Activated CD4-positive, alpha-beta T cell treated with anti-CD3 and anti-CD28 coated beads for 36 hours (primary cell): ENCODE measurements at regions not wholly inside any gene's neighbourhood (a gene's known extent, or its start where the extent isn't known, plus 50 kb on each side); places are given as distances from the start of the nearest gene placed in this dataset.

Experiments used
- ATAC-seq: fragments of 200-7000 bp; cut with Tn5 transposase; one replicate; pipeline ENCODE4 v1.10.0; 2021; ENCODE audit warnings: mild to moderate bottlenecking, moderate library complexity
- CTCF ChIA-PET: fragments of 350-600 bp; sonication (Branson Sonifier 250); formaldehyde crosslinking; loops from one replicate; lab custom pipeline; 2021; ENCODE audit warnings: antibody characterized with exemption; lab: Charles Lee
- POLR2A ChIA-PET: fragments of 350-600 bp; sonication (Branson Sonifier 250); formaldehyde crosslinking; loops from one replicate; lab custom pipeline; 2021; ENCODE audit warnings: antibody characterized with exemption, inconsistent platforms; lab: Charles Lee
- DNase-seq: peaks from one replicate; pipeline ENCODE4 v3.0.0-alpha.2; 2020
- H3K27ac Mint-ChIP-seq: one replicate; pipeline ENCODE4 v1.8.0; 2021; ENCODE audit warnings: mixed read lengths
- H3K27me3 Mint-ChIP-seq: one replicate; pipeline ENCODE4 v1.8.0; 2021; ENCODE audit warnings: mixed read lengths
- H3K36me3 Mint-ChIP-seq: one replicate; pipeline ENCODE4 v1.8.0; 2021; ENCODE audit warnings: low read depth, mixed read lengths
- H3K4me1 Mint-ChIP-seq: one replicate; pipeline ENCODE4 v1.8.0; 2021; ENCODE audit warnings: mixed read lengths
- H3K4me3 Mint-ChIP-seq: one replicate; pipeline ENCODE4 v1.8.0; 2021; ENCODE audit warnings: mild to moderate bottlenecking, moderate library complexity, mixed read lengths
- H3K9me3 Mint-ChIP-seq: one replicate; pipeline ENCODE4 v1.8.0; 2021; ENCODE audit warnings: low read depth, mixed read lengths
- intact Hi-C, 2 experiments: fragments of 100-400 bp; cut with DNase I in 1 of 2; cut with micrococcal nuclease in 1 of 2; formaldehyde crosslinking; loops; one replicate each; pipeline versions ENCODE4 v1.14.2 to v1.15.1; 2022 to 2024; cut with DNase I, micrococcal nuclease

DNA sequence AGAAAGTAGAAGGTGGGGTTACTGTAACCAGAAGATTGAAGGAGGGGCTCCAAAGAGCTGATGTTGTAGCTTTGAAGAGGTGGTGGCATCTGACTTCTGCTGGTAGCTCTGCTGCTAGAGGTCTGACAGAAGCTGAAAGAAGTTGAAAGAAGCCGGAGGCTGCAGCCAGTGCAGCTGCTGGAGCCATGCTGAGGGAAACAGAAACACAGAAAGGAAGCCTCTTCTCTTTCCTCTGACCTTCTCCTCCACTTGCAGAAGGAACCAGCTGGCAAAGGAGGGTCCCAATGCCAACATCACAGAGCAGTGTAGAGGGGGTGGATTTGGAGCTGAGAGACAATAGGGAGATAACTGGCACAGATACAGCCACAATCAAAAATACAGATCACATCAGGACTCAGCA, 89.3 kb upstream of the HHIP start:
- ChIA-PET POLR2A (no interaction called here), CTCF (no interaction called here)
- Mint-ChIP-seq H3K4me1 (no peaks in the 10 kb centered on the region), H3K36me3 (no peaks in the 10 kb centered on the region), H3K4me3 (no peak overlapping the region), H3K27ac (no peak overlapping the region), H3K9me3 (no peaks in the 10 kb centered on the region), H3K27me3 (no peaks in the 10 kb centered on the region)
- intact Hi-C loops, result no loop called here
- no peak for ATAC-seq
- no peak for DNase-seq

DNA sequence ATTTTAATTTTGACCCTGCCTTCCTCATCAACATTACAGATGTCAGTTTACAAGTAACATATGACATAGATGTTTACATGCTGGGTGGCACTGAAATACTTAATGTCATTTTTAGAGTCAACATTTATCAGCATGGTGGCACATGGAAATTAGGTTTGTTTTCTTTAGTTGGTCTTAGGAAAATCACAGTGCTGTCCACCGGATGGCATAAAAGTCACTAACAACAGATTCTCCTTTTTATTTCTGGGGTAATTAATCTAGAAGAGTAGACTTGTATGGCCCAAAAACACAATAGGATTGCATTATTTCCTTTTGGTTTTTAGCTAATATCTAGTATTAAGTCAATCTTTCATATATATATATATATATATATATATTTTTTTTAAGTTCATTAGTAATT, 88.6 kb upstream of the HHIP start:
- intact Hi-C loops, result no loop called here
- Mint-ChIP-seq H3K36me3 (no peaks in the 10 kb centered on the region), H3K9me3 (no peaks in the 10 kb centered on the region), H3K27me3 (no peaks in the 10 kb centered on the region), H3K4me3 (no peak overlapping the region), H3K4me1 (no peaks in the 10 kb centered on the region), H3K27ac (no peak overlapping the region)
- CTCF ChIA-PET, result no interaction called here
- no peak for ATAC-seq
- POLR2A ChIA-PET, result no interaction called here
- no peak for DNase-seq

DNA sequence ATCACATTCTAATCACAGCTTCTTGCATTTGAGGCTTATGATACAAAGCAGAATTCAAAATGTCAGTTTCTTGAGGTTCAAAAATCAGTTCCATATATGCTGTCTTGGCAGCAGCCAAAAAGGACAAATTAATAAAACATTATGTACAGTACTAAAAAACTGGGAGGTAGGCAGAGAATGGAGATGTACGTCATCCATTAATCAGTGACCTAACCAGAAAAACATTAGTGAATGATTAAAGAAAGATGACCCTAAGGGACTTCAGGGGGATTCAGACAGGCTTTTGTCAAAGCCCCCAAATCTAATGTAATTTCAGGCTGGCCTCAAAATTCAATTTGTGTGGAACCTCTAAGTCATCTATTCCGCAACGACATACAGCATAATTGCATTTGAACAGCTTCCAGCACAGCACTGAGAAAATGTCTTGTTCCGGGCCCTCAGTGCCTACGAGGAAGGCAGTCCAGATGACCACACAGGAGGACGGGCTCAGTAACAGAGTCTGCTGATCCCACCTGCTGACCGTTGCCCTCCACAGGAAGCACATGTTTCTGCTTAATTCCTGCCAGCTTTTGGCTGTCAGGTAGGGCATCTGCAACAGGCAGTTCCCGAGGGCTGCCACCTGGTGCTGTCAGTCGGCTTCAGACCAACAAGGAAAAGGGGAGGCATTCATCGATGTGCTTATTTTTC, 83.8 kb upstream of the HHIP start:
- intact Hi-C loops, result no loop called here
- Mint-ChIP-seq H3K27ac (no peak overlapping the region), H3K4me1 (no peaks in the 10 kb centered on the region), H3K36me3 (no peaks in the 10 kb centered on the region), H3K27me3 (peaks cover 3% of the 10 kb centered on the region), H3K9me3 (no peaks in the 10 kb centered on the region), H3K4me3 (no peak overlapping the region)
- ChIA-PET CTCF (no interaction called here), POLR2A (no interaction called here)
- ATAC-seq, result no peak
- DNase-seq, result peak; percentile 8

DNA sequence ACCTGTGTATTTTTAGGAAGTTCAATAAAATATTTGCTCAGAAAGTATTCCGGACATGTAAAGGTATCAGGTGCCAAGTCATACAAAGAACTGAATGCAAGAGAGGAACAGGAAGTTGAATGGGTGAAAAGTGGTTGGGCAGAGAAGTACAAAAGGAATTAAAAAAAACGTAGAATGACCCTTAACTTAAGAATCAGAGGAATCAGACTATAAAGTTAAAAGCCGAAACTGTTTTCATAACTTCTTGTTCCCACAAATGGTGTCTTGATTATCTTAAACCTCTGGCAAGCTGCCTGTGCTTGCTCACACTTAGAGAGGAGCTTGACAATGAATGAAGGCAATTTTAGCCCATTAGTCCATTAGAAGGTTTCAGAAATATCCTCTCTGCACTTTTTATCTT, 81.6 kb upstream of the HHIP start:
- ATAC-seq (no peak), DNase-seq (no peak)
- intact Hi-C loops, result no loop called here
- CTCF ChIA-PET, result no interaction called here
- Mint-ChIP-seq H3K27ac (no peak overlapping the region), H3K36me3 (no peaks in the 10 kb centered on the region), H3K4me1 (no peaks in the 10 kb centered on the region), H3K9me3 (no peaks in the 10 kb centered on the region), H3K4me3 (no peak overlapping the region), H3K27me3 (peaks cover 3% of the 10 kb centered on the region)
- POLR2A ChIA-PET, result no interaction called here

DNA sequence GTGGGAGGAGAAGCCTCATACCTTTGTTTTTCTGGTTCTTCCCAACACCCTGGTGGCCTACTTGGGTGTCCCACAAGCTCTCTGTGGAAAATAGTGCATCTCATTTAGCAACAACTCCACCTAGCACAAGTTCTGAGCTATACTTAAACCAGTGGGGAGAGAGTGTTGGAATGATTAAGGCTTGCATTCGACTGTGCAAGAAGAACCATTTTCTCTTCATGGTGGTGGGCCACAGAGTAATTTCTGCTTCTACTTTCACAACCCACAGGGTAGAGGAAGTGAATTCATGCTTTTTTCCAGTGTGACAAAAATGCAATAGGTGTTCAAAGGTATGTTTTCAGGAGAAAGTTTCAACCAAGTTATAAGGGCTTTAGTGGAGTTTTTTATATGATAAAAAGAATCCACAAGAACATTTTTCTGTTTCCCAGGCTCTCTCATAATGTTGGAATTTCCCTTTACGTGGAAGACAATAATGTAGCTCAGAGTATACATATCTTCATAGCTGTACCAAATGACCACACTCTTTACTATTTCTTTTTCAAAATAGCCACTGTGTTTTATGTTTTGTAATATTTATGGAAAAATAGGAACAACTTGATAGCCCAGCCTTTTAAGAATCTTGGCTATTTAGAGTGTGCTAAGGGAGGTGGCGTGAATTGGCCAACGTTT, 80.3 kb upstream of the HHIP start:
- intact Hi-C loops, result no loop called here
- H3K9me3 Mint-ChIP-seq, result no peaks in the 10 kb centered on the region
- H3K4me3 Mint-ChIP-seq, result no peak overlapping the region
- no peaks in the 10 kb centered on the region for H3K4me1 Mint-ChIP-seq
- no peaks in the 10 kb centered on the region for H3K36me3 Mint-ChIP-seq
- peaks cover 3% of the 10 kb centered on the region for H3K27me3 Mint-ChIP-seq
- H3K27ac Mint-ChIP-seq, result no peak overlapping the region
- ChIA-PET POLR2A (no interaction called here), CTCF (no interaction called here)
- DNase-seq (no peak), ATAC-seq (peak; percentile 23)

DNA sequence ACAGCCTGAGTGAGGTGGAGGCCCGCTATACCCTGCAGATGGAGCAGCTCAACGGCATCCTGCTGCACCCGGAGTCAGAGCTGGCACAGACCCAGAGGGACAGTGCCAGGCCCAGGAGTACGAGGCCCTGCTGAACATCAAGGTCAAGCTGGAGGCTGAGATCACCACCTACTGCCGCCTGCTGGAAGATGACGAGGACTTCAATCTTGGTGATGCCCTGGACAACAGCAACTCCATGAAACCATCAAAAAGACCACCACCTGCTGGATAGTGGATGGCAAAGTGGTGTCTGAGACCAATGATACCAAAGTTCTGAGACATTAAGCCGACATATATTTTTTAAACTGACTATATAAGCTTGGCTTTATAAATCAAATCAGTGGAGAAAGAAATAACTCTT, 73.3 kb upstream of the HHIP start:
- H3K4me1 Mint-ChIP-seq, result no peaks in the 10 kb centered on the region
- ChIA-PET CTCF (no interaction called here), POLR2A (no interaction called here)
- H3K36me3 Mint-ChIP-seq, result no peaks in the 10 kb centered on the region
- no peak overlapping the region for H3K4me3 Mint-ChIP-seq
- intact Hi-C loops, result no loop called here
- ATAC-seq, result no peak
- H3K27ac Mint-ChIP-seq, result no peak overlapping the region
- DNase-seq, result no peak
- H3K9me3 Mint-ChIP-seq, result no peaks in the 10 kb centered on the region
- H3K27me3 Mint-ChIP-seq, result no peaks in the 10 kb centered on the region

DNA sequence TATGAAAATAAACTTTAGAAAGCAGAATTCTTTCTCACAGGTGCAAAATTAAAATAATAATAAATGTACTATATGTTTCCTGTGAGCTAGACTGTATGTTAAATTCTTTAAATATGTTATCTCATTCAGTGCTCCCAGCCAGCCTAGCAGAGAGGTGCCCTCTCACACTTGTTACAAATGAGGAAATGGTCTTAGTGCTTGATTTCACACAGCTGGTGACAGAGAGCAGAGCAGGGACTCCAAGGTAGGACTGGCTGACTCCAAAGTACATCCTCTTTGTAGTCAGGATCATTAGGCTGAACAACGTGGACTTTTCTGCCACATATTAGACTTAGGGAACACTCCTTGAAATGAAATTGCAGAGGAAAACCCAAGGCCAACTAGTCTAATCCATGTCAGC, 72.0 kb upstream of the HHIP start:
- CTCF ChIA-PET, result no interaction called here
- POLR2A ChIA-PET, result no interaction called here
- Mint-ChIP-seq H3K27ac (no peak overlapping the region), H3K4me3 (no peak overlapping the region), H3K4me1 (no peaks in the 10 kb centered on the region), H3K27me3 (no peaks in the 10 kb centered on the region), H3K36me3 (no peaks in the 10 kb centered on the region), H3K9me3 (no peaks in the 10 kb centered on the region)
- no peak for ATAC-seq
- intact Hi-C loops, result no loop called here
- DNase-seq, result no peak

DNA sequence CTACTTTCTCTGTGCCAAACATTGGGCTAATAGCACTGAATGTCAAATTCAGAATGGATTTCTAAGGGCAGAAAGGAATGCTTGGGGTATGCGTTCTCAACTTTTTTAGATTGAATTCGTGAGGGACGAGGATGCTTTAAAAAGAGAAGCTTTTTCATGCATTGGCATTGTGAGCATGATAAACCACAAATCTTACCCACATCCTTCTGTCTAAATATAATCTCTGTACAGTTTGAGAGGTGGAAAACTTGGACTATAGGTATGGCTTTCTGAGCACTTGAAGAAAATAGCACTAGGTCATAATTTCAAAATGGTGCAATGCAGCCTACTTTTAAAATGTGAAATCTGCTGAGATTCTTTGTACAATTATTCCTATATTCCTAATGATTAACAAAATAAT, 71.4 kb upstream of the HHIP start:
- Mint-ChIP-seq H3K4me1 (no peaks in the 10 kb centered on the region), H3K27me3 (no peaks in the 10 kb centered on the region), H3K27ac (no peak overlapping the region), H3K9me3 (no peaks in the 10 kb centered on the region), H3K4me3 (no peak overlapping the region), H3K36me3 (no peaks in the 10 kb centered on the region)
- ChIA-PET CTCF (no interaction called here), POLR2A (no interaction called here)
- DNase-seq (no peak), ATAC-seq (no peak)
- intact Hi-C loops, result no loop called here

DNA sequence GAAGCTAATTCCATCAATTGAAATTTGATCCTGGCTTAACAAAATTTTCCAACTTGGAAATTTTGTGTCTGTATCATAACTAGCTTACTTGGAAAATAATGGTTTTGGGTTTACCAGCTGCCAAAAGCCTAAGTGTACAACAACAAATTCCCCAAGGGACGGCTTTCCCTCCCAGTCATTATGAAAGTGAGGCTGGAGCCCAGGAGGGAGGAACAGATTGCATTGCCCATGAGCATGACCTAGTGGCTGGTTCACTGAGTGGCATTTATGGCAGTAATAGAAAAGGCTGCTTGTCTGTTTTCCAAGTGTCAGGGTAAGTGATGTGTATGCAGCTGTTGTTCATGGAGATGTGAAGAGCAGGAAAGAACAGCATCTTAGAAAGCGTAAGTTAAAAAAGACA, 70.8 kb upstream of the HHIP start:
- Mint-ChIP-seq H3K4me3 (no peak overlapping the region), H3K9me3 (no peaks in the 10 kb centered on the region), H3K36me3 (no peaks in the 10 kb centered on the region), H3K27ac (no peak overlapping the region), H3K27me3 (no peaks in the 10 kb centered on the region), H3K4me1 (no peaks in the 10 kb centered on the region)
- intact Hi-C loops, result no loop called here
- ATAC-seq, result no peak
- ChIA-PET POLR2A (no interaction called here), CTCF (no interaction called here)
- no peak for DNase-seq

DNA sequence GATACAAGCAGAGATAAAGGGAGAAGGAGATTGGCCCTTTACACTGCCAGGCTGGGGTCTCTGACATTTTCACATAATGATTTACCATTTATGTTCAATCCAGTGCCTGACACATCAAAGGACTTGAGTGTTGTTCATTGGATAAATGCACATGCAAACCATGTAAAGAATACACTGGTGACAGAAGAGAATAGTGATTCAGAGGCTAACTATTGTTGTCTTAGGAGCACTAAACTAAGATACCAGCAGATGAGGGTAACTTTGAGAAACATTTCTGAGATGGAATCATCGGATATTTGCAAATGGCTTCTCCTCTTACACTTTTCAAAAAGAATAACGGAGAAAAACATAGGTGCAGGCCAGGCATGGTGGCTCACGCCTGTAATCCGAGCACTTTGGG, 67.3 kb upstream of the HHIP start:
- no peak overlapping the region for H3K27ac Mint-ChIP-seq
- no peaks in the 10 kb centered on the region for H3K36me3 Mint-ChIP-seq
- no peak for ATAC-seq
- no peak overlapping the region for H3K4me3 Mint-ChIP-seq
- ChIA-PET CTCF (no interaction called here), POLR2A (no interaction called here)
- intact Hi-C loops, result no loop called here
- no peaks in the 10 kb centered on the region for H3K4me1 Mint-ChIP-seq
- DNase-seq, result no peak
- H3K27me3 Mint-ChIP-seq, result no peaks in the 10 kb centered on the region
- H3K9me3 Mint-ChIP-seq, result no peaks in the 10 kb centered on the region

DNA sequence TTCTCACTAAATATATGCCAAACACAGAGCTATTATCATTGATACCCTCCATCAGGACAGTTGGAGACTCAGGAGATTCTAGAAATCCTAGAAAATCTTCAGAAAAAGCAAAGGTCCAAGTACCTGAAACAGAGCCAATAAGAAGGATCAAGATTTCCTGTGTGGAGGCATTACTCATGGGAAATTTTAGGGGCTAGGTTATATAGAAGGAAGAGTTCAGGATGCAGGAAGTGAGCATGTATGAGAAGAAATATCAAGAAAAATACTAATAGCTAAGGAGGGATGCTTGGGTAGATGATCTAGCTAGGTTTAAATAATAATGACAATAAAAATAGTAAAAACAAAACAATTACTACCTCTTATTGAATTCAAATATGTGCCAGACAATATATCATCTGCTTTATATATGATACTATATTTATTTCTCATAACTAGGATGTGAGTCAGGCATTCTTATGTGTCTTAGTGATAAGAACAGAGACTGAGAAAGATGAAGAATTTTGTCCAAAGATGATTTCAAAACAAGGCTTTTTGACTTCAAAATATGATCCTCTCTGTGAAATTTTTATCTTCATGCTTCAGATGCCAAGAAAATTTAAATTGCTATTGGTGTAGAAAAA, 66.4 kb upstream of the HHIP start:
- Mint-ChIP-seq H3K4me3 (no peak overlapping the region), H3K27ac (no peak overlapping the region), H3K9me3 (no peaks in the 10 kb centered on the region), H3K27me3 (no peaks in the 10 kb centered on the region), H3K36me3 (no peaks in the 10 kb centered on the region), H3K4me1 (no peaks in the 10 kb centered on the region)
- ATAC-seq (no peak), DNase-seq (no peak)
- intact Hi-C loops, result no loop called here
- CTCF ChIA-PET, result no interaction called here
- POLR2A ChIA-PET, result no interaction called here

DNA sequence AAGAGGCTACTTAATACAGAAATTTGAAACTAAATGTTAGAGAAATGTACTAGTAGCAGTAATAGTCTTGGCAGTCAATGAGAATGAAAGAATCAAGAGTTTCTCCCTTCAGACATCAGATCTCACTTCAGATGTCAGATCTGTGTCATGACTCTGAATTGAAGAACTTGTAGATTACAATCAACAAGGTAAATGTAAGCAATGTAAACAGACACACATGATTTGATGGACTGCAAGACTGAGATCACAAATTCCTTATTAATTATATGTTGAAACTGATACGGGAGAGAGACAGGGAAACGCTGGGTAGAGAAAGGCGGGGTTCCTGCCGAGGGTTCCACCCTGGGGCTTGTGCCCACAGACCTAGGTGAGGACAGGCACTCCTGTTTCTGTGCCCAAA, 65.5 kb upstream of the HHIP start:
- H3K27me3 Mint-ChIP-seq, result no peaks in the 10 kb centered on the region
- POLR2A ChIA-PET, result no interaction called here
- no peaks in the 10 kb centered on the region for H3K4me1 Mint-ChIP-seq
- ATAC-seq, result no peak
- CTCF ChIA-PET, result no interaction called here
- no peak overlapping the region for H3K4me3 Mint-ChIP-seq
- no peak overlapping the region for H3K27ac Mint-ChIP-seq
- intact Hi-C loops, result no loop called here
- no peak for DNase-seq
- no peaks in the 10 kb centered on the region for H3K9me3 Mint-ChIP-seq
- no peaks in the 10 kb centered on the region for H3K36me3 Mint-ChIP-seq
